Kidney tubule cell (primary cell): ENCODE measurements at regions not wholly inside any gene's neighbourhood (a gene's known extent, or its start where the extent isn't known, plus 50 kb on each side); places are given as distances from the start of the nearest gene placed in this dataset.
A peak's percentile ranks its signal among the peaks of the same experiment; 100 is the strongest.

Experiments used
- DNase-seq: peaks from one replicate; pipeline ENCODE4 v3.0.0-alpha.2; 2018; ENCODE audit warnings: low spot score

GRCh38 chr17:79341816-79342215 is 267.2 kb downstream of the ENGASE start:
- DNase-seq: no peak

- no peak for DNase-seq
Measured at GRCh38 chr17:79341222-79341780, 266.7 kb downstream of the ENGASE start.

GRCh38 chr17:79340333-79341221 is 266.0 kb downstream of the ENGASE start:
- DNase-seq: no peak

- DNase-seq: no peak
Measured at GRCh38 chr17:79339321-79339720, 264.7 kb downstream of the ENGASE start.

- DNase-seq: peak; percentile 67
Measured at GRCh38 chr17:79338604-79339003, 264.0 kb downstream of the ENGASE start.

GRCh38 chr17:79338152-79338551 is 263.5 kb downstream of the ENGASE start:
- no peak for DNase-seq

- DNase-seq: no peak
Measured at GRCh38 chr17:79337053-79337452, 262.4 kb downstream of the ENGASE start.

- no peak for DNase-seq
Measured at GRCh38 chr17:79335456-79335855, 260.8 kb downstream of the ENGASE start.

GRCh38 chr17:79332011-79332554 is 257.5 kb downstream of the ENGASE start:
- no peak for DNase-seq

GRCh38 chr17:79331492-79331891 is 256.9 kb downstream of the ENGASE start:
- no peak for DNase-seq

- no peak for DNase-seq
Measured at GRCh38 chr17:79330696-79331095, 256.1 kb downstream of the ENGASE start.

- DNase-seq: no peak
Measured at GRCh38 chr17:79330229-79330628, 255.6 kb downstream of the ENGASE start.

GRCh38 chr17:79326814-79327213 is 252.2 kb downstream of the ENGASE start:
- no peak for DNase-seq

- no peak for DNase-seq
Measured at GRCh38 chr17:79325709-79326430, 251.2 kb downstream of the ENGASE start.

GRCh38 chr17:79324194-79324593 is 249.6 kb downstream of the ENGASE start:
- DNase-seq: no peak

- no peak for DNase-seq
Measured at GRCh38 chr17:79323566-79323965, 248.9 kb downstream of the ENGASE start.

- DNase-seq: no peak
Measured at GRCh38 chr17:79322211-79323123, 247.8 kb downstream of the ENGASE start.

GRCh38 chr17:79320331-79320730 is 245.7 kb downstream of the ENGASE start:
- no peak for DNase-seq

- DNase-seq: no peak
Measured at GRCh38 chr17:79317916-79318315, 243.3 kb downstream of the ENGASE start.

- no peak for DNase-seq
Measured at GRCh38 chr17:79316805-79317204, 242.2 kb downstream of the ENGASE start.

- DNase-seq: no peak
Measured at GRCh38 chr17:79315358-79316105, 240.9 kb downstream of the ENGASE start.
